IPS DF 4.7 (cell line): ENCODE measurements at regions not wholly inside any gene's neighbourhood (a gene's known extent, or its start where the extent isn't known, plus 50 kb on each side); places are given as distances from the start of the nearest gene placed in this dataset.
A peak's percentile ranks its signal among the peaks of the same experiment; 100 is the strongest.

ENCODE experiments used
- DNase-seq: peaks from one replicate; pipeline ENCODE4 v3.0.0-alpha.2; 2013; ENCODE audit warnings: low spot score; ENCODE audit errors: extremely low read depth

DNA sequence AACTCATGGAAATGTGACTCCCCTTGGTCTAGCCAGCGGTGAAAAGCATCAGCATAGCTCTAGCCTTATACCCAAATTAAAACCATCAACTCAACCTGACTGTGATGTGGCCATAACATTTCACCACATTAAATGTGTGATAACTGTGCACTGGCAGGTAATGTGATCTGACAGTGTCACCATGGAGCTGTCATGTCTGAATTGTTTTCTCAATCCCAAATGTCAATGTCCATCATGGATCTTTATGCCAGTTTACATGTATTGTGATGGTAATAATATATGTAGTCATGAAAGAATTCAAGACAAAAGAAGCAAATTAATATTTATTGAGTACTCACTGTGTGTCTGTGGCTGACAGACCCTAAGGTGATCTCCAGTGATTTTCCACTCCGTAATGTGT is 213.4 kb upstream of the EOMES start:
- DNase-seq = no peak

- DNase-seq = no peak
Observed at GRCh38 chr3:27939521-27939920, 217.4 kb upstream of the EOMES start.

GRCh38 chr3:27939940-27940339 is 217.8 kb upstream of the EOMES start:
- DNase-seq = peak; percentile 16

DNA sequence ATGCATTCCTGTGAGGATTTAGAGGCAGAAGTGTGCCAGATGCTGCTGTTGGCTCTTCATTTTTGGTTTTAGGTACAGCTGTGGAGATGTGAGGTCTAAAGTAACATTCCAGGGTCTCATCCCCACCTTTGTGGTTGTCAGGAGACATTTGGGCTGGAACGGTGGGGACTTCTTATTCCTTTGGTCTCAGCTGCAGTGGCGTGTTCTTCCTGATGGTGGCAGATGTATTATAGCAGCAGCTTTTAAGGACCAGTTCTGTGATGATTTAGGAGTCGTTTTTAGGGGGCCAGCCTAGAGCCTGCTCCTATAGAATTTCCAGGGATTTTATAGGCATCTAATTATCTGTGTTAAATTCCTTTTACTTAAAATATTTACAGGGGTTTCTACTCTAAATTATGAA is 221.0 kb upstream of the EOMES start:
- peak; percentile 16 for DNase-seq

DNA sequence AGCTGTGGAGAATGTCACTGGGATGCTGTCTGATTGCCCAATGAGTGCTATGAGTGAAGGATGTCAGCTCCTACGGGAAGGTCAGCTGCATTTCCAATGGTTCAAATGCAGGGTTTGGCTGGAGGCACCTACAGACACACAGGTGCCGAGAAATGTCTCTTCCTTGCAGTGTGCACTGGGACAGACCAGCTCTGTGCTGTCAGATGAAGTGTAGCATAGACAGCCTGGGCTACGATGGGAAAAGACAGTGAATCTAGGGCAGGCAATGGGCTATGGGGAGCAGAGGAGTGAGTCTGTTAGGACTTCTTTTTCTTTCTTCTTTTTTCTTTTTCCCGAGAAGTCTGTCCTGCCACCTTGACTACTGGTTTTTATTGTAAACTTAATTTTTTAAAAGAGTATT is 223.1 kb upstream of the EOMES start:
- DNase-seq = no peak

DNA sequence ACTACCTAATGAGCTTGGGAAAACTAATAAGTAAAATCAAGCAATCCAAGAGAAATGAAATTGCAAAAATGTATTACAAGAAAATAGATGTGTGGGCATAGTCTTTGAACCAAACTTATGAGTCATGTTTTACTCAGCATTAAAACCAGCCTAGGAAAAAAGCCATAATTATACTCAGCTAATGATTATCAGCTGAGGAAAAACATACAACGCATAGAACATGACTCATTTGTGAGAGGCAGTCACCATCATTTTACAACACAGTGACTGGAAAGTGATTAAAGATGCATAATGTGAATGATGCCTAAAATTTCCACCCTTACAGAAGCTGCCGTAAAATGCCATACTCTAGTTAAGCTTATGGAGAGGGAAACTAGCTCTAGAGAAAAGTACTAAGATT is 238.0 kb upstream of the EOMES start:
- no peak for DNase-seq

DNA sequence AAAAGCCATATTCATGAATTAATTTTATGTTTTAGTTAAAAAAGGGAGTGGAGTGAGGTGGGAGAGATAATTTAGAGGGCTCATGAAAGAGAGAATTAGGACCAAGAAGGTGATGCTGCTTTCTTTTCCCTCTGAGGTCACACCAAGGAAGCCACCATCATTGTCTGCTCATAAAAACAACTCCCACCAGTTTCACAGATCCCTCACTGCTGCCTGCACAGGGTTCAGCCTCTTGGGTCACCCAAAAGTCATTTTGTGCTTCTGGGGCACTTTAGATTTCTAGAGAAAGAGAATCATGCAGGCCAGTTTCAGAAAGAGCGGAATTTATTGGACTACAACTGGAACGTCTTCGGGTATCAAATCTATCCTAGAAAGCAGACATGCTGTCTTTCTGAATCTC is 241.4 kb upstream of the EOMES start:
- DNase-seq = no peak

DNA sequence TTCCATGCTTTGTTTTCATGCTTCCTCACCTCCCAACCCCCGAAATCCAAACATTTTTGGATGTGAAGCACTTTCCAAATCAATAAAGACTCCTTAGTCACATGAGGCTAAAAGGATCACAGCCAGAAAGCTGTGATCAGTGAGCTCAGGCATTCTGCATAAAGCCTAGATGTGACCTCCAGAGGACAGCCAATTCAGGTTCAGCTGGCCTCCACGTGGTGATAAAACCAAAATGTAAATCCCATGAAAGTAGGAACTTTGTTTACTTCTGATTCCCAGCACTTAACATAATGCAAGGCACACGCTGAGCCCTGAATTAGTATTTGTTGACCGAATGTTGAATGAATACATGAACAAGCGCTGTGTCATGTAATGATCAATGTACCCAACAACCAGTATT is 249.5 kb upstream of the EOMES start:
- no peak for DNase-seq

DNA sequence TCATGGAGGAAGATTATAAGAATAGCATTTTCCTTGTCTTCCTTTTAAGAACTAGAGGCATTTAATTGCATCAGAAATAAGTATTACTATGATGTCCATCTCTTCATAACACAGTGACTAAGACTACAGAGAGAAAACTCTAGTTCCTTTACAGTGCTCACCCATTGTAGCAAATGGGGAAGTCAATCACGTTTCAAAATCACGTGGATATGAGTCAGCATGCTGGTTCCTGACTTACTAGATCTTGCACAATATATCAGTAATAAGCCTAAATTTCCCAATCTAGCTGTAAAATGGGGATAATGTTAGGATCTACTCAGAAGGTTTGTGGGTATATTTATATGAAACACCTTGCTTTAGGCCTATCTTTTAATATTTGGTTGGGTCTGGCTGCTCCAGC is 254.8 kb upstream of the EOMES start:
- DNase-seq = no peak

- no peak for DNase-seq
Observed at GRCh38 chr3:27978440-27978839, 256.3 kb upstream of the EOMES start.

DNA sequence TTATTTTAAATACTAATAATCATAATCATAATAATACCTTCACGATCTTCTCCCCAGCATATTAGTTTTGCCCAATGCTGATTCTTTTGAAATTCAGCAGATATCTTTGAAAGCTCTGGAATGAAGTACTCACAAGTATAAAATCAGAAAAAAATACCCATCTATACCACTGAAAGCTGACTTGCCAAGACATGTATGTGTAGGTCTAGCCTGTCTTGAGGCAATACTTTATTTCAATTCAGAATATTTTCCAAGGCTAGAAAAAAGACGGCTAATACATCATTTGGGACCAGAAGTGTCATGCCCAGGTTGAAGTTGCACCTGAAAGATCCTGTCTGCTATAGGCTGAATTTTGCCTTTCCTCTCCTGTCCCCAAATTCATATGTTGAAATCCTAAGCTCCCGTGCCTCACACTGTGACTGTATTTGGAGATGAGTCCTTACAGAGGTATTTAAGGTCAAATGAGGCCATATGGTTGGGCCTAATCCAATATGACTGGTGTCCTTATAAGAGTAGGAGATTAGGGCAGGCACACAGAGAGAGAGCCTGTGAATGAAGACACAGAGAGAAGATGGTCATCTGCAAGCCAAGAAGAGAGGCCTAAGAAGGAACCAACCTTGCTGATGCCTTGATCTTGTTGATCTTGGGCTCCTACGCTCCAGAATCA is 255.9 kb upstream of the CMC1 start:
- DNase-seq = no peak

DNA sequence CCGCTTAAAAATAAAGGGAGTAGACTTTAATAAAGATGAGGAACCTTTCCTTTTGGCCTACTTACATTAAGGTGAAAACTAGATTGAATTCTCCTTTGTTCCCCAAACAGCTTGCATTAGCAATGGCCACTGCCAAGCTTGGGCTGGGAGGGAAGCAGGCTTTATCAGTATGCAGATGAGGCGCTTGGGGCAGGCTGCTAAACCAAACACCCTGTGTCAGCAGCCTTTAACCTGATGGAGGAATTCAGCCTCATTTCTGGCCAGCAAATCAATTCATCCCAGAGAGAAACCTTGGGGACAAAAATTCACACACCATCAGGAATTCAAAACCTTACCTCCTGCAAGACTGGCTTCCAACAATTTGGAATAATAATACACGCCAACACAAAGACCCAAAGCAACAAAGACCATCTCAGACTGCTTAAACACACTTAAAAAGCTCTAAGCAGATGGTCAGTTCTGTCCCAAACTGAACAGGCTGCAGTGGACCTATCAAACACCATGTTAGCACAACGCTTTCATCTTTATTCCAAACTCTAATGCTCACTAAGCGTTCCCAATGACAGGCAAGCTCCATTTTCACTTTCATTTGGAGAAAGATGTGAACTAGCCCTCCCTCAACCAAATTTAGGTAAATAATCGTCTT is 255.1 kb upstream of the CMC1 start:
- peak; percentile 19 for DNase-seq

GRCh38 chr3:27990324-27990723 is 251.1 kb upstream of the CMC1 start:
- DNase-seq = no peak

- no peak for DNase-seq
Observed at GRCh38 chr3:27990837-27991236, 250.6 kb upstream of the CMC1 start.

DNA sequence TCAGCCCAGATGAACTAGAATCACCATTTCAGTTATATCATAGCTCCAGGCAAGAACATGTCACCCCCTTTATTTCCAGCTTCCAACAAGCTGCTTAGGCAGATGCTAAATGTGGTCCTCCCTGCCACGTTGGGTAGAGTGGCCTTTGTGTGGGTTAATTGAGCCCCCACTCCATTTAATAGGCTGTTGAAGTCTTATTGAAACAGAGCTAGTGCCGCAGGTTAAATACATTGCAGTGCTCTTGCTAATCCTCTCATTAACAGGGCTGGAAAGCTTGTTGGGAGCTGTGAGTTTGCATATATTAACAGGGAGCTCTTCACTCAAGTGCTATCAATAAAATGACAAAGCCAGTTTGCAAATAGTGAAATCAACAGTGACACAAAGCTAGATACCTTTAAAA is 248.4 kb upstream of the CMC1 start:
- DNase-seq = no peak

DNA sequence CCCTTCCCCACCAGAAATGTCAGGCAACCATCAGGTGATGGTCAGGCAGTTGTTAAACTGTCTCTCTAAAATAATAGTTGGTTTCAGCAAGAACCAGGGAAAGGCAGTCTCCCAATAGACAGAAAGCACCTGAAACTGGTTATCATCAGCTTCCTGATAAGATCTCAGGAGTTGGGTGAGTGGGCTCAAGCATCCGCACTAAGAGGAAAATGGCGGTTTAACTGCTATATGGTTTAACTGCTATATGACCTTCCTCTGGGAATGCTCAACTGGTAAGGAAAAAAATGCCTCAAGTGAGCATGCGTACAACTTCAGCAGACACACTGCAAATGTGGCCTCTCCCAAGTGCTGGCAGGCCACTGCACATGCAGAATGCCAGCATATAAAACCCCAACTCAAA is 240.8 kb upstream of the CMC1 start:
- no peak for DNase-seq

DNA sequence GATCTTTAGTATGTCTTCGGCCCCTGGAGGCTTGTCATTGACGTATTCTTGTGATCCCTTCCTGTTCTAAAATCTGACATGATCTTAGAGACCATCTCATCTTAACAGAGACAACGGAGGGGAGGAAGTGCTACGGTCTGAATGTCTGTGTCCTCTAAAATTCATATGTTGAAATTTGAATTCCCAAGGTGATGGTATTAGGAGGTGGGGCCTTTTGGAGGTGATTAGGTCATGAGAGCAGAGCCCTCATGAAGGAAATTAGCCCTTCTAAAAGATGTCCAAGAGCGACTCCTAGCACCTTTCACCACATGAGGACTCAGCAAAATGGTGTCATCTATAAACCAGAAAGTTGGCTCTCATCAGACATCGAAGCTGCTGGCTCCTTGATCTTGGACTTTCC is 233.2 kb upstream of the CMC1 start:
- DNase-seq = no peak

- DNase-seq = no peak
Observed at GRCh38 chr3:28012830-28013229, 228.6 kb upstream of the CMC1 start.

DNA sequence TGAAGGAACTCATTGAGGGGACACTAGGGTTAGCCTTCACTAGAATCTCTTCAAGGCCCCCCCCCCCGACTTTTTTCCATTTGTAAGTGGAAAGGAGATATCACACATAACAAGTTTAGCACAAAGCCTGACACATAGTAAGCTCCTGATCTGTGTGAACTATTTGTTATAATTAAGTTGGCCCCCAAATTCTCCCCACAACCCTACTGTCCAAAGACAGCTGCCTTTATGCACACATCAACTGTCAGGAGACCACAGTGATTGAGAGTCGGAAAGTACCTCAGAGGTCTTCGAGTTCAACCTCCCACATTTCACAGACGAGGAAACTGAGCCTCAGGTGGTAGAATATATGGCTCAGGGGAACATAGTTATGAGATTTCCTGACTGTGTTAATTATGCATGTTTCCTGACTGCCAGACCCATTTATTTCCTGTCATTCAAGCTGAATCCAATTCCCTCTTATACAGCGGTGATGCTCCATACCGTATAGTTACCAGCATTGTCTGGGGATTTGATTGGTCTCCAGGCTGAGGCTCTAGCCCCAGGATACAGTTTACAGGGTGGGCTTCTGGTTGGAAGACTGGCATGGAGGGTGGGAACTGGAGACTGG is 227.4 kb upstream of the CMC1 start:
- no peak for DNase-seq

DNA sequence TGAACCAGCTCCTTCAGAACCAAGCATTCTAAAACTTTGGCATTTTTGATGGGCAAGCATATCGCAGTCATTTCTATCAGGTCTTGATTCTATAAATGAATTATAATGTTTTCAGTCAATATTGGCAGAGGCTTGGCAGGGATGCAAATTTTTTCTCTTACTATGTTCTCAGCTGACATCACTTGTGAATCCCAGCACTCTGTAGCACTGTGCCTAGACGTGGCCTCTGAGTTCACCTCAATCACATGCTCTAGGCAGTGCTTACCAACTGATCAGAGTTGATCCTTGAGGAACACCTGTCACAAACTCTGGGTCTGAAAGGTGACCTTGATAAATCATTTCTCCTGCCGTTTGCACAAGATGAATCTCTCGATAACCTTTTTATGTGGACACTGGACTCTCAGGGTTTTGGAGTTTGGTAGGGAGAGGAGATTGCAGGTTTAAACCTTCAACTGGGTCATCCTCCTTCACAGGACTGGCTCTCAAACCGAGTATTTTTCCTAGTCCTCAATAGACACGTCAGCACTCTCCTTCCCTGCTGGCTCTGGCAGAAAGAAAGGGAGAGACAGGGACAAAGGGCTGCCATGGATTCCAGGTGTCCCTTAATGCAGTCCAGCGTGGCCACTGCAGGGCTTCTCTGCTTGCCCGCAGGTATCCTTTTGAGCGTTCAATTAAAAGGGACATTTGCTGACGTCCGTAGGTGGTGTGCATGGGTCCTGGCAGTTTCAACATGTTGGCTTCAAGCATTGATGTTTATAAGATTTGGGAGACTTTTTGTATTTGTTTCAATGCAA is 222.3 kb upstream of the CMC1 start:
- no peak for DNase-seq

DNA sequence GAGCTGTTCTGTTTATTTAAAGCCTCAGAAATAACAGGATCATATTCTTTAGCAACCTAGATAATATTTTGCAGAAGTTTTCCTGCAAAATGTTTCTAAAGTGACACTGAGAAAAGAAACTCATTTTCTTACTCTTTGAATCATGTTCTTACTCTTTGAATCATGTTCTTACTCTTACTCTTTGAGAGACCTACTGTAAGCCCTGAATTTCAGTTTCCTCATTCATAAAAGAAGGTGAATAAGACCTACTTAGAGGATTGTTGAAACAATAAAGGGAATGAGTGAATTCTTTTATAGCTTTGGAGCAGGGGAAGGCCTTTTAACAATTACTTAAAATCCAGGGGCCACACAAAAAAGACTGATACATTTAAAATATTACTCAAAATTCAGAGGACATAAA is 221.7 kb upstream of the CMC1 start:
- DNase-seq = no peak

GRCh38 chr3:28022916-28023315 is 218.5 kb upstream of the CMC1 start:
- DNase-seq = no peak
